ENCODE measurements at regions not wholly inside any gene's neighbourhood (a gene's known extent, or its start where the extent isn't known, plus 50 kb on each side); places are given as distances from the start of the nearest gene placed in this dataset.
"Not testable (repeated sequence)": the region's sequence is repeated elsewhere in the genome, so short reads cannot be mapped to it uniquely, and the experiment has no call there.

DNA sequence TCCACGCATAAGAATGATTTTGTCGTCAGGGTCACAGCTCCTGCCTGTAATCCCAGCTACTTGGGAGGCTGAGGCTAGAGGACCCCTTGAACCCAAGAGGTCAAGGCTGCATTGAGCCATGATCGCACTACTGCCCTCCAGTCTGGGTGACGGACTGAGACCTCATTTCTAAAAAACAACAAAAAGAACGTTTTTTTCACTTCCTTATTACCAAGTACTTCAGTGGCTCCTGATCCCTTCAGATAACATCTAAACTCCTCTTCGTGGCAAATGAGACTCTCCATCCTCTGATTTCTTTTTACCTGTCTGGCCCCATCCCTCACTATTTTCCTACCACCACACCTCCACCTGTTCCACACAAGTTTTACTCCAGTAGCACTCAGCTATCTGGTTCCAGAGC is 105.4 kb upstream of the TLK1 start:
- DNase-seq: no peak

DNA sequence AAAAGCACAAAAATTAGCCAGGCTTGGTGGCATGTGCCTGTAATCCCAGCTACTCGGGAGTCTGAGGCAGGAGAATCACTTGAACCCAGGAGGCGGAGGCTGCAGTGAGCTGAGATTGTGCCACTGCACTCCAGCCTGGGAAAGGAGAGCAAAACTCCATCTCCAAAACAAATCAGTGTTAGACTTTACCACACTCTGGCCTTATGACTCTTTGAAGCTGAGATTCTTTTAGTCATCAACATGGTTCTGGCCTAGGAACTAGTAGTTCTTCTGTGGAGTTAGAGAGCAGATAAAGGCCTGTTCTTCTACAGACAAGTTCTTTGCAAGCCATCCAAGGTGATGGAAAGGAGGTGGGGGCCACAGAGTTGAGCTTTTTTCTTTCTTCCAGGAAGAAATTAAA is 100.8 kb upstream of the TLK1 start:
- DNase-seq: not testable (repeated sequence)

DNA sequence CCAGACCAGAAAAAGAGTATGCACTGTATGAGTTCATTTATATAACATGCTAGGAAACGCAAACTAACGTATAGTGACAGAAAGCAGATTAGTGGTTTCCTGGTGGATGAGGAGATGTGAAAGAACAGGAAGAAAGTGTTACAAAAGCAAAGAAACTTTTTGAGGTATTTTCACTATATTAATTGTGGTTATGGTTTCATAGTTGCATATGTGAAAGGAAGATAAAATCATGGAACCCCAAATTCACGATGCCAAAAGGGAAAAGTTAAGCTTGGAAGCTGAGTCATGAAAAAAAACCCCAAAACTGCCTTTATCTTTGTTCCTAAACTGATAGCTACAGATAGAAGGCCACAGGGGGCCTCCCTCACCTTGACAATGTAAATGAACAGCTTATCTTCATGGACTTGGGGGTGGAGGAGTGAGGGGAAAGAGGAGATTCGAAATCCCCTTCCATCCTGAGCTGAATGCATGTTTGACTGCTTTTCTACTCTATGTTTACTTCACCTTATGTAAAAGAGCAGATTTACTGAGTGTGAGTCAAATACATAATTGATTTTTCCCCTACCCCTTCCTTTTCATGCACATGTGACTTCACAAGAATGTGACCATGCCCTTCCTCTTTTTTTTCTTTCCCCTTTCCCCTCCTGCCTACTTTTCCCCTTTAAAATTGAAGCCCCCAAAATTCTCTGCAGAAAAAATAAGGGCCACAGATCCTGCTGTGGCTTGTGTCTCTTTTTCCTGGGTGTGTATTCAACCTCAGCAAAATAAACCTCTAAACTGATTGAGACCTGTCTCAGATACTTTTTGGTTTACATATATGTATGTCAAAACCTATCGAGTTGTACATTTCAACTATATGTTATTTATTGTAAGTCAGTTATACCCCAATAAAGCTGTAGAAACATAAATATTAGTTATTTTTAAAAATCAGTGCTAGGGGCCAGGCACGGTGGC is 100.1 kb upstream of the TLK1 start:
- no peak for DNase-seq

DNA sequence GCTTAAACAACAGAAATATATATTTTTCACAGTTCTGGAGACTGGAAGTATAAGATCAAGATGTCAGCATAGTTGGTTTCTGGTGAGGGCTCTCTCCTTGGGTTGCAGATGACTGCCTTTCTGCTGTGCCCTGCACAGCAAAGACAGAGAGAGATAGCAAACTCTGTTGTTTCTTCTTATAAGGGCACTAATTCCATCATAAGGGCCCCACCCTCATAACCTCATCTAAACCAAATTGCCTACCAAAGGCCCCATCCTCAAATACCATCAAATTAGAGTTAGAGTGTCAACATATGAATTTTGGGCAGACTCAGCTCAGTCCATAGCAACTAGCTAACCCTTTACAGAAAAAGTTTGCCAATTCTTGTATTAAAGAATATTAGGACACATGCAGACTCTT is 94.0 kb upstream of the TLK1 start:
- DNase-seq: no peak

DNA sequence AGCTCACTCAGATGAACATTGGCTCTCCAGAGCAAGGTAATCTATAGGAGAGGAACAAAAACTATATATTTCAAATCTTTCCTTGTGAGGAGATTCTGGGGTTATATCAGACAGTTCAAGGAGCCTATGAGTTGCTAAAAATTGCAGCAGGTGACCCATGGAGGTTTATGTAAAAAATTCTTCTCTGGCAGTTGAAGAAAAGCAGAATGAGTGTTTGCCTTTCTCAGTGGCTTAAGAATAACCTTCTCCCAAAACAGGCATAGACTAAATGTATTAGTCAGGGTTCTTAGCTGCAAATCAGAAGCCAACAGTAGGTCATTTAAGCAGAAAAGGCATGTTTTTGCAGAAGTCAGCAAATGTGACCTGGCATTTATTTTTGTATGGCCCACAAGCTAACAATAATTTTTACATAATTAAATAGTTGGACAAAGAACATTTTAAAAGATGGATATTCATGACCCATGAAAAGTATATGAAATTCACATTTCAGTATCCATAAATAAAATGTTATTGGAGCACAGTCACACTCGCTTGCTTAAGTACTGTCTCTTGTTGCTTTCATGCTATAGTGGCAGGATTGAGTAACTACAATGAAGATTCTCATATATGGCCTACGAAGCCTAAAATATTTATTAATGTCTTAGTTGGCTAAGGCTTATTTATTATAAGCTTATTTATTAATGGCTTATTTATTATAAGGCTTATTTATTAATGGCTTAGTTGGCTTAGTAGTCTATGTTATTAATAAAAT is 93.4 kb upstream of the TLK1 start:
- DNase-seq: no peak

DNA sequence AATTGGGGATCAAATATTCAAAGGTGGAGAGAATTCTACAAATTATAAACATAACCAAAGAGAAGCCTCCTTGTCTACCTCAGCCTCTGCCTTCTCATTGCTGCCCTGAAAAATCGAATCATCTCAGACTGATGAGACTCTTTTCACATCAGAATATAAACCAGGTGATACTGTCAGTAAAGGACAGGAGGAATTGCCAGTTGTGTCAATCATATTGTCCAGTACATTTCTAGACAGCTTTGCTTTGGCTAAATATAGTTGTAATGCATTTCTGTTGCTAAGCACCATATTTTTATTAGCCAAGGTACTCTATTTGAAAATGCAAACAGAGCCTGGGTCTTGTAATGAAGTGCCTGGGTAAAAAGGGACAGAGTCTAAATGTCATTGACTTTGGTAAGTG is 92.6 kb upstream of the TLK1 start:
- no peak for DNase-seq

DNA sequence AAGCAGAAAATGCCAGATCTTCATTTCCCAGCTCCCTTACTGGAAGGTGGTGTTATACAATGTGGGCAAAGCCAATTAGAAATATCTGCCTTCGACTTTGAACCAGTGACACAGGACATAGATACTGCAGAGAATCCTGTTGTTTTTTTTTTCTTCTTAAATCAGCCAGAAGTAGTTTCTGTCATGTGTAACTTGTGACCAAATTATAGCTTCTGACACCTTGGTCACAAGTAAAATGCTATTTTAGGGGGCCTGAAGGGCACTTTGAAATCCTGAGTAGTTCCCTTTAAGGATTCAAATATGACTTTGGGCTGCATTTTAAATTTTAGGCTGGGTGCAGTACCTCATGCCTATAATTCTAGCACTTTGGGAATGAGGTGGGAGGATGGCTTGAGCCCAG is 89.0 kb upstream of the TLK1 start:
- DNase-seq: no peak

DNA sequence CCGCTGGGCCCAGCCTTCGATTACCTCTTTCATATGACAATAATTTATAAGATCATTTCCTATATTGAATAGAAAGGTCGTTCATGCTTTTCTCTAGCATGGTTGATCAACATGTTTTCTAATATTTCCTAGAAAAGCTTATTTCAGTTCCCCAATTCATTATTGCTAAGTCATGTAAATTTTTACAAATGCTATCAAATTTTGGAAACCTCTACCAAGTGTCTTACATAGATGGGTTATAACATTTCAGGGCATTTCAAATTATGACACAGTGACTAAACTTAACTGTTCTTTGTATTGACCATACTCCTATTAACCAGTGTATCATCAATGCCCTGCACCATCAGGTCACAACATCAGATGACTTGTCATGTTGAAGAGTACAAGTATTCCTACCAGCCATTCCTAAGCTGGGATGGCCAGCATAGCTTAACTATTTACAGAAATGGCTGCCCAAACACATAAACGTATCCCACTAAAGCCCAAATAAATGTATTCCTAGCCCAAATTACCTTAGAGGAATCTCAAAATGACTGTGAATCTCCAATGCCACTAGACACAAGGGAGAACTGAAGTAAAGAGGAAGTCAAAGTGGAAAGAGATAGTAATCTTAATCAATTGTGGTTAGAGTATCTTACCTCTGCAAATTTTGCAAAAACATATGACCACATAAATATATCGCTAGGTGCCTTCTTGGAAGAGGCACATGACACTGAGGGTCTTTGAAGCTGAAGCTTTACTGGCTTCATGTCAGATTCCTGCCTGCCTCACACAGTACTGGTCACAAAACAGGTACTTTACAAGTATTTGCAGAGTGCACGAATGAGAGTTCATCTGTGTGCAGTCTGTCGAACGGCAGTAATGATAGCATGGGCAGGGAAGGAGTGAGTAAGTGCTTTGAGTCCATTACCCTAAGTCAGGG is 87.3 kb upstream of the TLK1 start:
- DNase-seq: no peak

DNA sequence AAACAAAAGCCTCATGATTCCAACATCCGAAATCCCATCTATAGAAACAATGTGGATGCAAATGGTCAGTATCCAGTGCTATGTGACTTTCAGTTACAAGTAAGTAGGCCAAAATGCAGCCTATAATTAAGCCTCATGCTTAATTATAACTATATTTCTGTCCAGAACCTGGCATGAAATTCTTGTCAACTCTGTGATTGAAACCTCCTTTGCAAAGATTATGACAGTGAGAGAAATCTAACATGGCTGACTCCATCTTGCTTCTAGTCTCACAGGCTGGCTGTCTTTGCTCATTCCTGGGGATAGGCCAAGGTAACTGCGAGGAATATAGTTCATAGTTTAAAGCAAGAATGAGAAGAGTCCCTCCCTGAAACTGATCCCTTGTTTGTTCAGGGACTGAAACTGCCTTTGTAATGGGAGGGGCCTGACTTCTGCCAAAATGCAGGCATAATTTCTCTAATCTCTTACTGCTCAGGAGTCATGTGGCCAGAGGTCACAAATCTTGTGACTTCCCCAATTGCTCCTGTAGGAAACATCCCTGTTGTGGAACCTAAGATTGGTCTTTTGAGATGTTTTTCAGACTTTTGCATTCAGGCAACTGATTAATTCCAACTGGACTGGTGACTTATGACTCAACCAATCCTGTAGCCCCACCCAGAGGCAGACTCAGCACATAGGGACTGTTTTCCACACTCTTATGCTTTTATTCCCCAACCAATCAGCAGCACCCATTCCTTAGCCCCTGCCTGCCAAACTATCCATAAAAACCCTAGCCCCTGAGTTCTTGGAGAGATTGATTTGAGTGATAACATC is 84.5 kb upstream of the TLK1 start:
- no peak for DNase-seq

DNA sequence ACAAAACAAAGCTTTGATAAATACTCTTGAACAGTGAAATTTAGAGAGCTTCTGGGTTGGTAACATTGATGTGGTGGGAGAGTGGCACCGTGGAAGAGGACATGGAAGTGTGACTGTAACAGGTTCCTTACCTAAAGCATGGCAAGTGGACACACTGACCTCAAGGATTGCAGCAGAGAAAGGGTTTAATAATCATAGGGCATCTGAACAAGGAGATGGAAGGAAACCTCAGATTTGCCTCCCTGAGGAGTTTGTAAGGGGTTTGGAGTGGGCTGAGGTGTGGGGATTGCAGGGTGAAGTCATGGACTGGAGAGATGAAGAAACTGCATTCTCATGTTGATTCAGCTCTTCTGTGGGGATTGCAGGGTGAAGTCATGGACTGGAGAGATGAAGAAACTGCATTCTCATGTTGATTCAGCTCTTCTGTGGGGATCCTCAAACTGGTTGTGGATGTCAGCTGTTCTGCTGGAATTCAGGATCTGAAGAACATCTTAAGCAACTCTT is 83.8 kb upstream of the TLK1 start:
- DNase-seq: no peak

DNA sequence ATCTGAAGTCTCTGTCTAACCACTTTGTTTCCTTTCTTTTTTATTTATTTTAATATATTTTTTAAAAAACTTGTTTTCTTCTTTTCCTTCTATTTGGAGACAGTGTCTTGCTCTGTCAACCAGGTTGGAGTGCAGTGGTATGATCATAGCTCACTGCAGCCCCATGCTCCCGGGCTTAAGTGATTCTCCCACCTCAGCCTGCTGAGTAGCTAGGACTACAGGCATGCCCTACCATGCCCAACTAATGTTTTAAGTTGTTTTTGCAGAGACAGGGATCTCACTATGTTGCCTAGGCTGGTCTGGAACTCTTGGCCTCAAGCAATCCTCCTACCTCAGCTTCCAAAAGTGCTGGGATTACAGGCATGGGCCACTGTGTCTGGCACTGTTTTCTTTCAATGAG is 81.1 kb upstream of the TLK1 start:
- no peak for DNase-seq

DNA sequence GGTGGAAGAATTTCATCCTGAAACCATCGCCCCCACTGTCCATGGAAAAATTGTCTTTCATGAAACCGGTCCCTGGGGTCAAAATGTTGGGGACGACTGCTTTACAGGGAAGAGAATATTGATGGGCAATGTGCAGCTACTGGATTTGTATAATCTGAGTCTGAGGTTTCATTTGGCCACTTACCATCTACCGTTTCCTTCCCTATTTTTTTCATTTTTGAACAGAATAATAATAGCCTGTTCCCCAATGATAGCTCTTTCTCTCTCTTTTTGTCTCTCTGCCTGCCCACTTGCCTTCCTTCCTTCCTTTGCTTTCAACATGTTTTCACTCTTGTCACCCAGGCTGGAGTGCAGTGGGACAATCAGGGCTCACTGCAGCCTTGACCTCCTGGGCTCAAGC is 78.3 kb upstream of the TLK1 start:
- no peak for DNase-seq

DNA sequence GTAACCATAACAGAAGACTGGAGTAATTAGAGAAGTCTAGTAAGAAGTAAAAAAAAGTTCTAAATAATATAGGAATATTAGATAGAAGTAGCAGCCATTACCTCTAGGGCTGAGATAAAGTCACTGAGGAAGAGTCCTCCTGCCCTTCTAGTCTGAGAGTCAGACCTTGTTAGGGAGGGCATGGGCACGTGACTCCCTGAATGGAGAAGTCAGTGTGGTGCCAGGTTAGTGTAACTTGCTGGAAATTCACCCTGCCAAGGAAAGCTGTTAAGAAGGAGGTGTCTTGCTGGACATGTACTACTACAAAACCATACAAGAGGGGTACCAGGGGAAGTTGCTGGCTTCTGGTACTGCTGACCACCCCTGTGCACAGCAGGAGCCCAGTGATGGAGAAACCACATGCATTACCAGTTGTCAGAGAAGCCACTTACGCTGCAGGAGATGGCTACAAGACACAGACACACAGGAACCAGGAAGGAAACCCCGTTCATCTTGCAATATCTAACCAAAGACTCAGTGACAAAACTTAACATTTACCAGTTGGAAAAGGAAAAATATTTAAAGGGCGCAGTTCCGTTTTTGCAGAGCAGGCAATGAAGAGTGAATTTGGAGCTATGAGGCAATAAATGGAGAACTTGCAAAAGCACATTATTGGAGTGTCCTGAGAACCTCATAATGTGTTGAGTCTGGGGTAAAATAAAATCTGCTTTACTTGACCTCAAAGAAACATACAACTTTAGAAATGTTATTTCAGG is 77.2 kb upstream of the TLK1 start:
- no peak for DNase-seq

DNA sequence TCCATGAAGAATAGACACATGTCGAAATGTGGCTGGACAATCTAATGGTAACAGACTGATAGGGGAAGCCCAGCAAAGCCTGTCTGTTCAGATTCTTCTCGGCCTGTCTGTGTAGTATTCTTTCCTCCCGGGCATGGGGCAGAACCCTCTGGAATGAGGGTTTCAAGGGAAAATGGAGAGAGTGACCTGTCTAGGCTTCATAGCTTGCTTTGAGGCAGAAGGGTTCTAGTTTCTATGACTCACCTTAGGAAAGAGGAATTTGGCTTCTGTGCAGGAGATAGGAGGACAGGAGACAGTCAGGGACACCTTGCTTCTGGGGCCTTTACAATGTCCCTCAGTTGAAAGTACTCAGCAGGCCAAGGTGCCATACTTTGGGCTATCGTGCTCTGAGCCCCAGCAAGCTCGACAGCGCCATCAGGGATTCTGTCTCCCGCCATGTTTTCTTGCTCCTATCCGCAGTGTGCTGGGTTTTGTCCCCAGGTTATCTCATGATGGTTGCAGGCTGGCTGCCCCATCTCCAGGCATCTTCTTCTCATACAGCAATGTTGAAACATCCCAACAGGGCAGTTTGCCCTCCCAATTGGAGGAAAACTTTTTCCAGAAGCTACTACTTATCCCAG is 74.7 kb upstream of the TLK1 start:
- no peak for DNase-seq

DNA sequence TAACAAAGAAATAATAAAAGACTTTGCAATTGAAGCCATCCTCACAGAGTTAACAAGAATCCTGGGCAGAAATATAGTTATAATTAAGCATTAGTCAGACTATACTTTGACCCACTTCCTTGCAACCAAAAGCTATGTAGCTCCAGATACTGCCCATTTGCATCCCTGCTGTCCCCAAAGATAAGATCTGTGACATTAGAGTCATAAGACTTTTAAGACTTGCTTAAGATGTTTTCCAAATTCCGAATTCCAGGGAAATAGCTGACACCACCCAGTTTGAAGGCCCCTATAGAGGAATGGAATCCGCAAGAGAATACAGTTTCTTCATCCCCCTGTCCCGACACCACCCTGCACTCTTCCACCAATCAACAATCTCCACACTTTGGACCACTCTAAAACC is 69.5 kb upstream of the TLK1 start:
- no peak for DNase-seq

DNA sequence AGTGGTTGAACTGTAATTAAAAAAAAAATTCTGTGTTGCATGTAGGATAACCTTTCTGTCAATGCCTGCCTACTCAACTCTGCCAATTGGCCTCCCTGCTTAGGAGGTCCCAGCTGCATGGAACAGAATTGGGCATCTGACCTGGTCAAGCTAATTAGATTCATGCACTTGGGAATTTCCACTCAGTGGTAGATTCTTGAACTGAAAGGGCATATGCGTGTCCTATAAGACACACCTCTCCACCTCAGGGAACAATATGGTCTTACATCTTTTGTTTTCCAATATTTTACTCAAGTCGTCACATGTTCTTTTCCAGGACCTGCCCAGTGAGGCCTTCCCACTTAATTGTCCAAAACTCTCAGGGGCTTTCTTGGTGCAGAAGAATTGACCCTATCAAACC is 68.1 kb upstream of the TLK1 start:
- DNase-seq: no peak

DNA sequence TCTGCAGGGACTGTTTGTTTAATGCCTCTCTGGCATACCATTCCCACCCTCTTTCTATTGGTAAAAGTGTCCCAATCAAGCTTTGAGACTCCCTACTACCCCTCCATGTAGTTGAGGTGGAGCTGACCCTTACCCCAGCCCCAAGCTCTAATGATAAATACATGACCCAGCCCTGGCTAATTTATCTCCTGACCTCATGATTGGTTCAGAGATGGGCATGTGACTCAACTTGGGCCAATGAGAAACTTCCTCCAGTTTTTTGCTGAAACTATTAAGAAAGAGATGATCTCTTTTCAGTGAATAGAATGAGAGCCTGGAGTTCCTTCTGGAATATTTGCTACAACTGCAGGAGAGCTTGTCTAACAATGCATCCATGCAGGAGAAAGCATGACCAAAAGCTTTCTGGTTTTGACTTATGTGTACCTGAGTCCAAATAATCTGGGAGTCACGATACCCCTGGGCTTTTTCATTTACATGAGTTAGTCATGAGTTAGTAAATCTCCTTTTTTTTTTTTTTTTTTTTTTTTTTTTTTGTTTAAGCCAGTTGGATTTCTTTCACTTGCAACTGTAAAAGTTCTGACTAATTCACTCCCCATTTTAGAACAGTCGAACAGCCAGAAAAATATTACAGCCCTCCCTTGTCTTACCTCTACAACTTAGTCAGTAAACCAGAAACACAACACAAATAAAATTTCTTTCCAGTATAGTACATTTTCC is 66.5 kb upstream of the TLK1 start:
- no peak for DNase-seq

DNA sequence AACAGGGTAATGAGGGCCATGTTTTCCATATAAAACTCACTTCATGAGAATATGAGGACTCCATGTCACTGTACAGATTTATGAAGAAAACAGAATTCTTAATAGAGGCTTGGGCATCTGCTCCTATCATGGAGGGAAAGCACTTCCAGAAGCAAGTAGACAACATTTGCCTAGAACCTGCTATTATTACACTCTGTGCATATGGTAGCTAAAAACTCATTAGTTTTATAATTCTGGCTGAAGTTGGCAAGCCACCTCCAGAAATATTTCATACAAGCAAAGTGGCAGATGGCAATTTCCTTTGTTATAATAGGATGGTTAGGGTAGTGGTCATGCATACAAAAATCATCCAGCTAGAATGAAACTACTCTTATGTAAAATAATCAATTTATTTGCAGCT is 65.8 kb upstream of the TLK1 start:
- no peak for DNase-seq

DNA sequence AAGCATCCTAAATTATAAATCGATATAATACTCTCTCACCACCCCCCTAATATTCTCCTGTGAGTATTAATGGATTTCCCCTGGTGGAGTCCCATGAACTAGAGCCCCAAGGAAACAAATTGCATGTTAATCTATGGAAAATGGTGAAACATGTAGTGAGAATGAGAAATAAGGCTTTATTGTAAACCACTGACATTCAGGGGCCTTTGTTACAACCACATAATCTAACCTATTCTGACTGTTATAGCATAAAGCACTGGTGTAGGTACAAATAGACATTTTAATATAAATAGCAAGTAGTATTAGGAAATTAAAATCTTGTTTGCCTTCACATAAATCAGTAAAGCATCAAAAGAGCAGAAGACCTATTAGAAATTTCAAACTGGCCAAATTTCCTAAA is 65.3 kb upstream of the TLK1 start:
- no peak for DNase-seq

DNA sequence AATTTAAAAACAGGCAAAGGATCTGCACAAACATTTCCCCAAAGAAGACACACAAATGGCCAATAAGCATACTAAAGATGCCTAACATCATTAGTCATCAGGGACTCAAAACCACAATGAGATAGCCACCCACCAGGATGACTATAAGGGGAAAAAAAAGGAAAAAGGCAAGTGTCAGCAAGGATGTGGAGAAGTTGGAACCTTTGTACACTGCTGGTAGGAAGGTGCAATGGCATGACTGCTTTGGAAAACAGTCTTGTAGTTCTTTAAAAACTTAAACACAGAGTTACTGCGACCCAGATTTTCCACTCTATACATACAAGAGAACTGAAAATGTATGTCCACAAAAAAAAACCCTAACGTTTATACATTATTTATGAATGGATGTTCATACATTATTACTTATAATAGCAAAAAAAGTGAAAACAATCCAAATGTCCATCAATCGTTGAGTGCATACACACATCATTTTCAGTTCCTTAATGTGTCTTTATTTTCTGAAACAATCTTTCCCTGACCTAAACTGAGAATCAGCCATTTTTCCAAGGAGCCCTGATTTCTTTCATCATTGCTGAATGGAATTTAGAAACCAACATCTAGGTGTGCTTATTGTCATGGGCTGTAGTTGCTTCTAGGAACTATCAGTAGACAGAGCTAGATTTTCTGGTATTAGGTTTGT is 64.7 kb upstream of the TLK1 start:
- no peak for DNase-seq

Data from GDM1 (cell line).